K562 (cell line): ENCODE measurements at regions not wholly inside any gene's neighbourhood (a gene's known extent, or its start where the extent isn't known, plus 50 kb on each side); places are given as distances from the start of the nearest gene placed in this dataset.
A peak's percentile ranks its signal among the peaks of the same experiment; 100 is the strongest.

Experiments
- ATAC-seq: fragments of 200-7000 bp; cut with Tn5 transposase; 3 replicates; pipeline ENCODE4 v1.9.1; 2020; ENCODE audit warnings: moderate library complexity
- BruUV-seq: library from RNA; stranded (reverse); fragments of 400-500 nt; replicated peaks from 2 replicates; lab custom pipeline; 2021; lab: Mats Ljungman, UMichigan
- CTCF ChIA-PET: fragments of 300-600 bp; formaldehyde crosslinking; extraction: SDS; loops from one replicate; lab custom pipeline; 2021; ENCODE audit warnings: low intra/inter-chr PET ratio; lab: Yijun Ruan, JAX
- POLR2A ChIA-PET: fragments of 300-600, 350-650 bp; sonication (Branson Sonifier 250); formaldehyde crosslinking; extraction: SDS; loops from one replicate; lab custom pipeline; 2021; ENCODE audit warnings: antibody characterized with exemption, inconsistent platforms; lab: Yijun Ruan, JAX
- DNase-seq, 4 experiments: peaks; one replicate each; pipeline versions ENCODE4 v3.0.0 to v3.0.0-alpha.2; 2011 to 2018; ENCODE audit warnings: low spot score in 3 of 4, mixed read lengths in 3 of 4; ENCODE audit errors: extremely low read depth in 1 of 4
- FAIRE-seq: peaks from 2 replicates; lab custom pipeline; 2011; peaks lifted over from hg19 to GRCh38; lab: Jason Lieb, UNC
- H2AFZ ChIP-seq: 2 replicates; pipeline ENCODE4 v1.6.0; 2011; ENCODE audit warnings: low read depth, low read length, control low read depth, inconsistent platforms
- H3K27ac ChIP-seq: fragments of 200-600 bp; 3 replicates; pipeline ENCODE4 v1.8.0; 2011; ENCODE audit warnings: low read depth, mild to moderate bottlenecking, control low read depth, inconsistent platforms, low read length, moderate library complexity, mixed read lengths; ENCODE audit errors: extremely low read depth
- H3K27me3 ChIP-seq, 2 experiments: fragments of 300-600 bp in 1 of 2; 2 replicates in 1 of 2; 3 replicates in 1 of 2; pipeline versions ENCODE4 v1.6.0 to v1.8.0; 2011; ENCODE audit warnings: inconsistent platforms in 2 of 2, low read length in 2 of 2, mild to moderate bottlenecking in 1 of 2, mixed read lengths in 1 of 2, moderate library complexity in 1 of 2; ENCODE audit not compliant: control insufficient read depth in 2 of 2, insufficient read depth in 2 of 2
- H3K36me3 ChIP-seq: fragments of 300-600 bp; 3 replicates; pipeline ENCODE4 v1.8.0; 2011; ENCODE audit warnings: mild to moderate bottlenecking, low read length, inconsistent platforms; ENCODE audit not compliant: control insufficient read depth, insufficient read depth
- H3K4me1 ChIP-seq, 2 experiments: fragments of 200-600 bp in 1 of 2; replicated peaks in 1 of 2; 2 replicates in 1 of 2; 3 replicates in 1 of 2; pipeline versions ENCODE4 v1.5.1 to v1.8.0; 2011; ENCODE audit warnings: inconsistent platforms in 2 of 2, low read length in 2 of 2, mild to moderate bottlenecking in 1 of 2, mixed read lengths in 1 of 2, moderate library complexity in 1 of 2; ENCODE audit not compliant: control insufficient read depth in 2 of 2, insufficient read depth in 2 of 2
- H3K4me2 ChIP-seq: 2 replicates; pipeline ENCODE4 v1.6.1; 2011; ENCODE audit warnings: low read length, control low read depth, inconsistent platforms, mixed read lengths; ENCODE audit not compliant: insufficient read depth
- H3K4me3 ChIP-seq: fragments of 200-600 bp; sonication (generic), shearing (Covaris generic); 2 replicates; pipeline ENCODE4 v1.5.1; 2016; ENCODE audit warnings: control low read depth, inconsistent platforms
- H3K79me2 ChIP-seq: fragments of 200-600 bp; 3 replicates; pipeline ENCODE4 v1.8.0; 2011; ENCODE audit warnings: low read length, inconsistent platforms; ENCODE audit not compliant: control insufficient read depth, insufficient read depth
- H3K9ac ChIP-seq, 2 experiments: 2 replicates each; pipeline versions ENCODE4 v1.6.0 to v1.6.1; 2011; ENCODE audit warnings: low read depth in 2 of 2, low read length in 2 of 2, control low read depth in 1 of 2, inconsistent platforms in 1 of 2, mild to moderate bottlenecking in 1 of 2, mixed read lengths in 1 of 2; ENCODE audit not compliant: insufficient read depth in 1 of 2
- H3K9me1 ChIP-seq: one replicate; pipeline ENCODE4 v1.6.0; 2011; ENCODE audit warnings: inconsistent platforms, mild to moderate bottlenecking, low read length, moderate library complexity; ENCODE audit not compliant: control insufficient read depth, insufficient read depth
- H3K9me3 ChIP-seq: replicated peaks from 2 replicates; pipeline ENCODE4 v1.5.1; 2011; ENCODE audit warnings: low read depth, low read length, inconsistent platforms; ENCODE audit not compliant: control insufficient read depth, insufficient read depth
- H4K20me1 ChIP-seq: replicated peaks from 2 replicates; pipeline ENCODE4 v1.6.1; 2011; ENCODE audit warnings: low read length, inconsistent platforms, mixed read lengths; ENCODE audit not compliant: control insufficient read depth, insufficient read depth
- CBX2 ChIP-seq: fragments of 200-600 bp; sonication (generic); IDR thresholded peaks from one replicate; pipeline ENCODE4 v1.6.1; 2012; ENCODE audit warnings: mild to moderate bottlenecking, low read length, inconsistent platforms; ENCODE audit not compliant: insufficient read depth, poor library complexity, severe bottlenecking
- EGR1 ChIP-seq: fragments of 450-650 bp; conservative IDR thresholded peaks from 2 replicates; pipeline ENCODE4 v1.6.1; 2017; ENCODE audit warnings: mild to moderate bottlenecking
- KDM4B ChIP-seq, 2 experiments: fragments of 450-650 bp in 1 of 2; sonication (generic) in 1 of 2; IDR thresholded peaks; 2 replicates each; pipeline ENCODE4 v1.6.1; 2016 to 2017; ENCODE audit warnings: borderline replicate concordance in 2 of 2, antibody characterized with exemption in 1 of 2, low read depth in 1 of 2, mild to moderate bottlenecking in 1 of 2
- KLF6 ChIP-seq: fragments of 250-450 bp; sonication (Bioruptor Pico); IDR thresholded peaks from 2 replicates; pipeline ENCODE4 v1.4.0; 2020; ENCODE audit warnings: mild to moderate bottlenecking, moderate library complexity, borderline replicate concordance
- NFIC ChIP-seq: fragments of 450-650 bp; IDR thresholded peaks from 2 replicates; pipeline ENCODE4 v1.6.1; 2017; ENCODE audit warnings: mild to moderate bottlenecking, inconsistent platforms
- NFIX ChIP-seq: fragments of 250-450 bp; sonication (Bioruptor Pico); IDR thresholded peaks from 2 replicates; pipeline ENCODE4 v1.4.0; 2020; ENCODE audit warnings: low read depth, mild to moderate bottlenecking, moderate library complexity
- NONO ChIP-seq, 2 experiments: fragments of 200-400 bp in 1 of 2; fragments of 450-650 bp in 1 of 2; formaldehyde crosslinking in 1 of 2; IDR thresholded peaks; 2 replicates each; pipeline ENCODE4 v1.6.1; 2017; ENCODE audit warnings: low read depth in 2 of 2, mild to moderate bottlenecking in 2 of 2, moderate library complexity in 2 of 2, low read length in 1 of 2
- NR0B1 ChIP-seq: fragments of 450-650 bp; IDR thresholded peaks from one replicate; pipeline ENCODE4 v1.6.1; 2018; ENCODE audit warnings: mild to moderate bottlenecking, moderate library complexity; ENCODE audit not compliant: partially characterized antibody
- RBM34 ChIP-seq: fragments of 200-400 bp; formaldehyde crosslinking; IDR thresholded peaks from 2 replicates; pipeline ENCODE4 v1.6.1; 2018; ENCODE audit warnings: low read length, borderline replicate concordance; ENCODE audit not compliant: insufficient read depth
- TSC22D4 ChIP-seq: fragments of 450-650 bp; IDR thresholded peaks from 2 replicates; pipeline ENCODE4 v1.6.1; 2016; ENCODE audit warnings: missing genetic modification characterization, missing biosample characterization, control low read depth
- ZBTB33 ChIP-seq: sonication (generic); formaldehyde crosslinking; IDR thresholded peaks from 2 replicates; pipeline ENCODE4 v1.8.1; 2023; ENCODE audit warnings: mild to moderate bottlenecking, missing genetic modification reagents
- ZKSCAN1 ChIP-seq: fragments of 150-350 bp; IDR thresholded peaks from 2 replicates; pipeline ENCODE4 v1.6.1; 2016; ENCODE audit warnings: low read depth, low read length
- ZZZ3 ChIP-seq: fragments of 450-650 bp; IDR thresholded peaks from 2 replicates; pipeline ENCODE4 v1.6.1; 2016; ENCODE audit warnings: antibody characterized with exemption, mild to moderate bottlenecking, moderate library complexity
- WGBS: fragments of 100-300 bp; shearing (Covaris generic); methylation state at CpG from one replicate; pipeline ENCODE4 v1.1.6; 2016; ENCODE audit warnings: low coverage, mixed read lengths; ENCODE audit not compliant: insufficient coverage; ENCODE audit errors: missing lambda C conversion rate; 5-methylcytosine and 5-hydroxymethylcytosine counted together
- in situ Hi-C: fragments of 300-500 bp; cut with MboI; formaldehyde crosslinking; loops from 4 replicates; pipeline ENCODE4 v1.15.0; 2018; ENCODE audit warnings: inconsistent platforms, mixed read lengths
- intact Hi-C: fragments of 100-400 bp; cut with micrococcal nuclease; formaldehyde crosslinking; loops from 2 replicates; pipeline ENCODE4 v1.14.2; 2022

DNA sequence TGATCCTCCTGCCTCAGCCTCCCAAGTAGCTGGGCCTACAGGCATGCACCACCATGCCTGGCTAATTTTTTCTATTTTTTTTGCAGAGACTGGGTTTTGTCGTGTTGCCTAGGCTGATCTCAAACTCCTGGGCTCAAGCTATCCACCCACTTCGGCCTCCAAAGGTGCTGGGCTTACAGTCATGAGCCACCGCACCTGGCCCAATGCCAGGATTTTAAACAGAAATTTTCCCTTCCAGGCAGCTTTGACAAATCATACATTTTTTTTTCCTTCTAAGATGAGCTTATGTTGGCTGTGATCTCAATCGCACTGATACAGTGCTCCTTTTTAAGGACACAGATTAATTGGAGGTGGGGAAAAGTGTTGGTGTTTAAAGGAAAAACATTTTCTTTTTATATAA lies 73.2 kb upstream of the CD2AP start:
- 16% methylated on average over 4 of the region's 4 CpGs for WGBS
- ChIA-PET CTCF (no interaction called here), POLR2A (interaction anchor here (1.4 kb wide), 1 partner anchor 57 kb away, joined by 6 read pairs; no protein-coding TSS in a partner anchor)
- no peak for ATAC-seq
- Histone ChIP-seq H3K9me3 (no peaks in the 10 kb centered on the region), H3K27ac (no peak overlapping the region), H3K9ac (no peak overlapping the region), H4K20me1 (no peaks in the 10 kb centered on the region), H3K4me2 (no peak overlapping the region), H3K27me3 (no peaks in the 10 kb centered on the region; a peak in 1 of 5 replicates), H3K4me1 (no peaks in the 10 kb centered on the region; a peak in 1 of 5 replicates), H3K79me2 (no peaks in the 10 kb centered on the region), H2AFZ (no peak overlapping the region), H3K9me1 (no peaks in the 10 kb centered on the region), H3K4me3 (no peak overlapping the region), H3K36me3 (no peaks in the 10 kb centered on the region)
- intact Hi-C loops (no loop called here), in situ Hi-C loops (loop anchor here (25.0 kb wide), 1 partner anchor 208 kb away; no protein-coding TSS in a partner anchor)
- DNase-seq, result no peak
- no TSS peak for BruUV-seq
- TF ChIP-seq NFIC (peak; percentile 92), ZBTB33 (CRISPR knock-in tag) (no peak), NFIX (CRISPR knock-in tag) (peak; percentile 58)
- FAIRE-seq, result no peak

DNA sequence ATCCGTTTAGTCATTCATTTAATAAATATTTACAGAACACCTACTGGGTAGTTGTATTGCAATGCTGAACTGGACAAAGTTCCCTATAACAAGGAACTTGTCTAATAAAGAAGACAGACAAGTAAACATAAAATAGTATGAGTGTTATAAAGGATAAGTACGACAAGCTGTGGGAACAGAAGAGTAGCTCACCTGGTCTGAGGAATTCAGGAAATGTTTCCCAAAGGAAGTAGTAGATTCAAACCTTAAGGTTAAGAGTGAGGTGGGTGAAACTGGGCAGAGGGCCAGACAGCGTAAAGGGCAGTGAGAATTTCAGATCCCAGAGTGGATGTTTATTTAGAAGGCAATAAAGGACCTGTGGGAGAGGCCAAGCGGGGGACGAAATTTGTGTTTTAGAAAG lies 72.3 kb upstream of the CD2AP start:
- Histone ChIP-seq H3K27ac (no peak overlapping the region), H3K4me3 (no peak overlapping the region), H4K20me1 (no peaks in the 10 kb centered on the region), H3K9me3 (no peaks in the 10 kb centered on the region), H2AFZ (peak overlapping the region; percentile 14; the same call in 1 of the 2 replicates), H3K9ac (no peak overlapping the region), H3K9me1 (no peaks in the 10 kb centered on the region), H3K36me3 (no peaks in the 10 kb centered on the region)
- DNase-seq, result no peak
- in situ Hi-C loops, result loop anchor here (25.0 kb wide), 1 partner anchor 207 kb away; no protein-coding TSS in a partner anchor
- CTCF ChIA-PET, result no interaction called here
- ATAC-seq, result no peak
- TF ChIP-seq CBX2 (no peak), RBM34 (no peak), KLF6 (CRISPR knock-in tag) (no peak), NR0B1 (no peak), ZZZ3 (no peak), KDM4B (IDR thresholded peaks at IDR 0.05; ENCODE audit: borderline replicate concordance in 2 of 2, low read depth in 1 of 2) (no peak), EGR1 (no peak), ZKSCAN1 (no peak), TSC22D4 (no peak), NONO (IDR thresholded peaks at IDR 0.05; ENCODE audit: low read depth in 2 of 2, low read length in 1 of 2) (no peak)
- TF ChIP-seq, all 486 proteins: peak for 0
- intact Hi-C loops, result no loop called here
- BruUV-seq, result no TSS peak
- FAIRE-seq, result no peak
- WGBS, result 12% methylated on average over 5 of the region's 5 CpGs
- Histone ChIP-seq H3K27me3 (no peaks in the 10 kb centered on the region; a peak in 1 of 5 replicates), H3K4me1 (no peaks in the 10 kb centered on the region; a peak in 1 of 5 replicates), H3K4me2 (no peak overlapping the region), H3K79me2 (no peaks in the 10 kb centered on the region)
- POLR2A ChIA-PET, result no interaction called here
